Smooth muscle cell (in vitro differentiated cells): ENCODE measurements at regions not wholly inside any gene's neighbourhood (a gene's known extent, or its start where the extent isn't known, plus 50 kb on each side); places are given as distances from the start of the nearest gene placed in this dataset.

Source experiments
- DNase-seq: peaks from one replicate; lab custom pipeline; 2025; ENCODE audit not compliant: unreplicated experiment; lab: John Stamatoyannopoulos, UW
- H2AFZ ChIP-seq: fragments of 200-600 bp; sonication (generic); 2 replicates; pipeline ENCODE4 v1.6.0; 2016; ENCODE audit warnings: antibody characterized with exemption, low read depth, mild to moderate bottlenecking
- H3F3A ChIP-seq: fragments of 200-600 bp; sonication (generic); 2 replicates; pipeline ENCODE4 v1.6.0; 2017; ENCODE audit warnings: antibody characterized with exemption, low read depth
- H3K27ac ChIP-seq: fragments of 200-600 bp; sonication (generic); 2 replicates; pipeline ENCODE4 v1.5.1; 2016; ENCODE audit warnings: low read depth, mild to moderate bottlenecking
- H3K27me3 ChIP-seq: fragments of 200-600 bp; sonication (generic); 2 replicates; pipeline ENCODE4 v1.6.1; 2016; ENCODE audit warnings: low read depth, mild to moderate bottlenecking
- H3K36me3 ChIP-seq: fragments of 200-600 bp; sonication (generic); 2 replicates; pipeline ENCODE4 v1.5.1; 2016; ENCODE audit warnings: low read depth
- H3K4me1 ChIP-seq: fragments of 200-600 bp; sonication (generic); 2 replicates; pipeline ENCODE4 v1.5.1; 2016; ENCODE audit warnings: low read depth
- H3K4me2 ChIP-seq: fragments of 200-600 bp; sonication (generic); 2 replicates; pipeline ENCODE4 v1.6.0; 2016; ENCODE audit warnings: mild to moderate bottlenecking
- H3K4me3 ChIP-seq: fragments of 200-600 bp; sonication (generic); 2 replicates; pipeline ENCODE4 v1.5.1; 2016; ENCODE audit warnings: mild to moderate bottlenecking
- H3K79me2 ChIP-seq: fragments of 200-600 bp; sonication (generic); 2 replicates; pipeline ENCODE4 v1.6.0; 2016; ENCODE audit warnings: low read depth, mild to moderate bottlenecking
- H3K9ac ChIP-seq: fragments of 200-600 bp; sonication (generic); 2 replicates; pipeline ENCODE4 v1.6.0; 2016; ENCODE audit warnings: low read depth
- H3K9me3 ChIP-seq: fragments of 200-600 bp; sonication (generic); replicated peaks from 2 replicates; pipeline ENCODE4 v1.5.1; 2016; ENCODE audit warnings: low read depth
- H4K20me1 ChIP-seq: fragments of 200-600 bp; sonication (generic); 2 replicates; pipeline ENCODE4 v1.6.0; 2016; ENCODE audit warnings: low read depth
- WGBS: methylation state at CpG from one replicate; pipeline ENCODE4 v1.1.7; 2016; ENCODE audit warnings: low lambda C conversion rate; 5-methylcytosine and 5-hydroxymethylcytosine counted together
- TF ChIP-seq, protein P1 (sequence below): fragments of 200-600 bp; sonication (generic); IDR thresholded peaks from 2 replicates; pipeline ENCODE4 v1.5.1; 2017; ENCODE audit warnings: borderline replicate concordance, mild to moderate bottlenecking, antibody characterized with exemption; ENCODE audit not compliant: insufficient read depth, poor library complexity, severe bottlenecking

GRCh38 chr21:43351501-43352153, 75.3 kb downstream of the SIK1 start:
- H3K27me3 ChIP-seq: no peaks in the 10 kb centered on the region
- no peak overlapping the region for H2AFZ ChIP-seq
- H3K36me3 ChIP-seq: no peaks in the 10 kb centered on the region
- H3K4me1 ChIP-seq: peaks cover 8% of the 10 kb centered on the region
- 71% methylated on average over 13 of the region's 13 CpGs for WGBS
- DNase-seq: no peak
- no peak overlapping the region for H3K27ac ChIP-seq
- H3K4me3 ChIP-seq: no peak overlapping the region
- no peaks in the 10 kb centered on the region for H3F3A ChIP-seq
- no peaks in the 10 kb centered on the region for H3K9me3 ChIP-seq
- H3K9ac ChIP-seq: no peak overlapping the region
- TF ChIP-seq, protein P1, sequence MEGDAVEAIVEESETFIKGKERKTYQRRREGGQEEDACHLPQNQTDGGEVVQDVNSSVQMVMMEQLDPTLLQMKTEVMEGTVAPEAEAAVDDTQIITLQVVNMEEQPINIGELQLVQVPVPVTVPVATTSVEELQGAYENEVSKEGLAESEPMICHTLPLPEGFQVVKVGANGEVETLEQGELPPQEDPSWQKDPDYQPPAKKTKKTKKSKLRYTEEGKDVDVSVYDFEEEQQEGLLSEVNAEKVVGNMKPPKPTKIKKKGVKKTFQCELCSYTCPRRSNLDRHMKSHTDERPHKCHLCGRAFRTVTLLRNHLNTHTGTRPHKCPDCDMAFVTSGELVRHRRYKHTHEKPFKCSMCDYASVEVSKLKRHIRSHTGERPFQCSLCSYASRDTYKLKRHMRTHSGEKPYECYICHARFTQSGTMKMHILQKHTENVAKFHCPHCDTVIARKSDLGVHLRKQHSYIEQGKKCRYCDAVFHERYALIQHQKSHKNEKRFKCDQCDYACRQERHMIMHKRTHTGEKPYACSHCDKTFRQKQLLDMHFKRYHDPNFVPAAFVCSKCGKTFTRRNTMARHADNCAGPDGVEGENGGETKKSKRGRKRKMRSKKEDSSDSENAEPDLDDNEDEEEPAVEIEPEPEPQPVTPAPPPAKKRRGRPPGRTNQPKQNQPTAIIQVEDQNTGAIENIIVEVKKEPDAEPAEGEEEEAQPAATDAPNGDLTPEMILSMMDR: no peak
- H4K20me1 ChIP-seq: no peaks in the 10 kb centered on the region
- H3K79me2 ChIP-seq: no peaks in the 10 kb centered on the region
- no peak overlapping the region for H3K4me2 ChIP-seq

- no peaks in the 10 kb centered on the region for H3K36me3 ChIP-seq
- TF ChIP-seq, protein P1: no peak
- H3K27me3 ChIP-seq: no peaks in the 10 kb centered on the region
- peak overlapping the region; percentile 42 for H3K9ac ChIP-seq
- no peaks in the 10 kb centered on the region for H3K79me2 ChIP-seq
- peaks cover 8% of the 10 kb centered on the region for H3K4me1 ChIP-seq
- H4K20me1 ChIP-seq: no peaks in the 10 kb centered on the region
- 87% methylated on average over 9 of the region's 9 CpGs for WGBS
- H2AFZ ChIP-seq: no peak overlapping the region
- no peak for DNase-seq
- no peak overlapping the region for H3K4me2 ChIP-seq
- peak overlapping the region; percentile 37 for H3K27ac ChIP-seq
- no peak overlapping the region for H3K4me3 ChIP-seq
- H3K9me3 ChIP-seq: no peaks in the 10 kb centered on the region
- no peaks in the 10 kb centered on the region for H3F3A ChIP-seq
These were observed 77.3 kb downstream of the SIK1 start for GRCh38 chr21:43349644-43350043.

- Histone ChIP-seq H4K20me1 (no peaks in the 10 kb centered on the region), H3K4me2 (no peak overlapping the region), H3K9ac (peak overlapping the region; percentile 42), H3K79me2 (no peaks in the 10 kb centered on the region), H3K27me3 (no peaks in the 10 kb centered on the region), H2AFZ (peak overlapping the region; percentile 55), H3F3A (no peaks in the 10 kb centered on the region), H3K9me3 (no peaks in the 10 kb centered on the region), H3K4me1 (peaks cover 8% of the 10 kb centered on the region), H3K4me3 (no peak overlapping the region), H3K36me3 (no peaks in the 10 kb centered on the region), H3K27ac (peak overlapping the region; percentile 37)
- WGBS: 72% methylated on average over 22 of the region's 22 CpGs
- TF ChIP-seq, protein P1: no peak
- no peak for DNase-seq
These were observed 78.1 kb downstream of the SIK1 start for GRCh38 chr21:43348801-43349261.
